ENCODE measurements at regions not wholly inside any gene's neighbourhood (a gene's known extent, or its start where the extent isn't known, plus 50 kb on each side); places are given as distances from the start of the nearest gene placed in this dataset.

- H3K9ac ChIP-seq (ENCODE audit: low read length) = no peak overlapping the region
Measured at GRCh38 chr1:201736707-201737320, 92.1 kb upstream of the IPO9 start.

GRCh38 chr1:201737352-201738060, 91.5 kb upstream of the IPO9 start:
- H3K4me3 ChIP-seq (ENCODE audit: low read length) = no peak overlapping the region
- peaks cover 28% of the 10 kb centered on the region for H3K4me1 ChIP-seq (ENCODE audit: control insufficient read depth, insufficient read depth, low read length)
- H3K9ac ChIP-seq (ENCODE audit: low read length) = no peak overlapping the region
- no peaks in the 10 kb centered on the region for H3K27me3 ChIP-seq (ENCODE audit: control insufficient read depth, insufficient read depth, low read length)
- H3K36me3 ChIP-seq (ENCODE audit: control insufficient read depth, insufficient read depth, low read length) = no peaks in the 10 kb centered on the region
- peak overlapping the region; percentile 72 for H3K27ac ChIP-seq (ENCODE audit: low read depth, low read length)

More at GRCh38 chr1:201736707-201737320, 92.1 kb upstream of the IPO9 start:
- no peaks in the 10 kb centered on the region for H3K36me3 ChIP-seq (ENCODE audit: control insufficient read depth, insufficient read depth, low read length)
- peak overlapping the region; percentile 72 for H3K27ac ChIP-seq (ENCODE audit: low read depth, low read length)
- H3K4me1 ChIP-seq (ENCODE audit: control insufficient read depth, insufficient read depth, low read length) = peaks cover 28% of the 10 kb centered on the region
- no peaks in the 10 kb centered on the region for H3K27me3 ChIP-seq (ENCODE audit: control insufficient read depth, insufficient read depth, low read length)
- H3K4me3 ChIP-seq (ENCODE audit: low read length) = no peak overlapping the region

GRCh38 chr1:201739080-201739479, 89.9 kb upstream of the IPO9 start:
- Histone ChIP-seq H3K4me3 (ENCODE audit: low read length) (peak overlapping the region; percentile 72), H3K27me3 (ENCODE audit: control insufficient read depth, insufficient read depth, low read length) (no peaks in the 10 kb centered on the region), H3K4me1 (ENCODE audit: control insufficient read depth, insufficient read depth, low read length) (peaks cover 28% of the 10 kb centered on the region), H3K36me3 (ENCODE audit: control insufficient read depth, insufficient read depth, low read length) (no peaks in the 10 kb centered on the region), H3K27ac (ENCODE audit: low read depth, low read length) (peak overlapping the region; percentile 0), H3K9ac (ENCODE audit: low read length) (no peak overlapping the region)

GRCh38 chr1:201739492-201740085, 89.4 kb upstream of the IPO9 start:
- Histone ChIP-seq H3K4me1 (ENCODE audit: control insufficient read depth, insufficient read depth, low read length) (peaks cover 28% of the 10 kb centered on the region), H3K27ac (ENCODE audit: low read depth, low read length) (peak overlapping the region; percentile 64), H3K4me3 (ENCODE audit: low read length) (peak overlapping the region; percentile 72)

GRCh38 chr1:201740086-201740541, 88.8 kb upstream of the IPO9 start:
- Histone ChIP-seq H3K9ac (ENCODE audit: low read length) (peak overlapping the region; percentile 10), H3K27me3 (ENCODE audit: control insufficient read depth, insufficient read depth, low read length) (no peaks in the 10 kb centered on the region), H3K4me3 (ENCODE audit: low read length) (peak overlapping the region; percentile 72), H3K27ac (ENCODE audit: low read depth, low read length) (peak overlapping the region; percentile 64), H3K4me1 (ENCODE audit: control insufficient read depth, insufficient read depth, low read length) (peaks cover 28% of the 10 kb centered on the region), H3K36me3 (ENCODE audit: control insufficient read depth, insufficient read depth, low read length) (no peaks in the 10 kb centered on the region)

More at GRCh38 chr1:201739492-201740085, 89.4 kb upstream of the IPO9 start:
- Histone ChIP-seq H3K27me3 (ENCODE audit: control insufficient read depth, insufficient read depth, low read length) (no peaks in the 10 kb centered on the region), H3K36me3 (ENCODE audit: control insufficient read depth, insufficient read depth, low read length) (no peaks in the 10 kb centered on the region), H3K9ac (ENCODE audit: low read length) (peak overlapping the region; percentile 10)

- Histone ChIP-seq H3K27me3 (ENCODE audit: control insufficient read depth, insufficient read depth, low read length) (no peaks in the 10 kb centered on the region), H3K36me3 (ENCODE audit: control insufficient read depth, insufficient read depth, low read length) (no peaks in the 10 kb centered on the region), H3K27ac (ENCODE audit: low read depth, low read length) (peak overlapping the region; percentile 64), H3K9ac (ENCODE audit: low read length) (no peak overlapping the region), H3K4me3 (ENCODE audit: low read length) (peak overlapping the region; percentile 72), H3K4me1 (ENCODE audit: control insufficient read depth, insufficient read depth, low read length) (peaks cover 27% of the 10 kb centered on the region)
Measured at GRCh38 chr1:201740670-201741111, 88.3 kb upstream of the IPO9 start.

- Histone ChIP-seq H3K4me3 (ENCODE audit: low read length) (no peak overlapping the region), H3K27ac (ENCODE audit: low read depth, low read length) (no peak overlapping the region), H3K4me1 (ENCODE audit: control insufficient read depth, insufficient read depth, low read length) (peaks cover 19% of the 10 kb centered on the region), H3K27me3 (ENCODE audit: control insufficient read depth, insufficient read depth, low read length) (no peaks in the 10 kb centered on the region), H3K9ac (ENCODE audit: low read length) (no peak overlapping the region), H3K36me3 (ENCODE audit: control insufficient read depth, insufficient read depth, low read length) (no peaks in the 10 kb centered on the region)
Measured at GRCh38 chr1:201741763-201742342, 87.1 kb upstream of the IPO9 start.

- Histone ChIP-seq H3K9ac (ENCODE audit: low read length) (no peak overlapping the region), H3K27me3 (ENCODE audit: control insufficient read depth, insufficient read depth, low read length) (no peaks in the 10 kb centered on the region), H3K27ac (ENCODE audit: low read depth, low read length) (no peak overlapping the region), H3K4me3 (ENCODE audit: low read length) (no peak overlapping the region), H3K4me1 (ENCODE audit: control insufficient read depth, insufficient read depth, low read length) (peaks cover 13% of the 10 kb centered on the region), H3K36me3 (ENCODE audit: control insufficient read depth, insufficient read depth, low read length) (no peaks in the 10 kb centered on the region)
Measured at GRCh38 chr1:201742476-201742875, 86.5 kb upstream of the IPO9 start.

GRCh38 chr1:201742955-201743805, 85.8 kb upstream of the IPO9 start:
- Histone ChIP-seq H3K36me3 (ENCODE audit: control insufficient read depth, insufficient read depth, low read length) (no peaks in the 10 kb centered on the region), H3K4me1 (ENCODE audit: control insufficient read depth, insufficient read depth, low read length) (peaks cover 12% of the 10 kb centered on the region), H3K9ac (ENCODE audit: low read length) (no peak overlapping the region), H3K27ac (ENCODE audit: low read depth, low read length) (no peak overlapping the region), H3K4me3 (ENCODE audit: low read length) (no peak overlapping the region), H3K27me3 (ENCODE audit: control insufficient read depth, insufficient read depth, low read length) (no peaks in the 10 kb centered on the region)

GRCh38 chr1:201745023-201745422, 83.9 kb upstream of the IPO9 start:
- H3K36me3 ChIP-seq (ENCODE audit: control insufficient read depth, insufficient read depth, low read length) = no peaks in the 10 kb centered on the region
- H3K27ac ChIP-seq (ENCODE audit: low read depth, low read length) = no peak overlapping the region
- no peak overlapping the region for H3K9ac ChIP-seq (ENCODE audit: low read length)
- H3K4me3 ChIP-seq (ENCODE audit: low read length) = no peak overlapping the region
- no peaks in the 10 kb centered on the region for H3K27me3 ChIP-seq (ENCODE audit: control insufficient read depth, insufficient read depth, low read length)
- H3K4me1 ChIP-seq (ENCODE audit: control insufficient read depth, insufficient read depth, low read length) = peaks cover 3% of the 10 kb centered on the region

GRCh38 chr1:201746156-201746555, 82.8 kb upstream of the IPO9 start:
- Histone ChIP-seq H3K27ac (ENCODE audit: low read depth, low read length) (no peak overlapping the region), H3K4me3 (ENCODE audit: low read length) (no peak overlapping the region)

GRCh38 chr1:201747261-201747660, 81.7 kb upstream of the IPO9 start:
- Histone ChIP-seq H3K4me3 (ENCODE audit: low read length) (no peak overlapping the region), H3K27me3 (ENCODE audit: control insufficient read depth, insufficient read depth, low read length) (no peaks in the 10 kb centered on the region), H3K27ac (ENCODE audit: low read depth, low read length) (no peak overlapping the region), H3K4me1 (ENCODE audit: control insufficient read depth, insufficient read depth, low read length) (no peaks in the 10 kb centered on the region), H3K9ac (ENCODE audit: low read length) (no peak overlapping the region), H3K36me3 (ENCODE audit: control insufficient read depth, insufficient read depth, low read length) (no peaks in the 10 kb centered on the region)

More at GRCh38 chr1:201746156-201746555, 82.8 kb upstream of the IPO9 start:
- Histone ChIP-seq H3K4me1 (ENCODE audit: control insufficient read depth, insufficient read depth, low read length) (no peaks in the 10 kb centered on the region), H3K9ac (ENCODE audit: low read length) (no peak overlapping the region), H3K36me3 (ENCODE audit: control insufficient read depth, insufficient read depth, low read length) (no peaks in the 10 kb centered on the region), H3K27me3 (ENCODE audit: control insufficient read depth, insufficient read depth, low read length) (no peaks in the 10 kb centered on the region)
